Skeletal muscle tissue (tissue), 3 donors: ENCODE measurements at regions not wholly inside any gene's neighbourhood (a gene's known extent, or its start where the extent isn't known, plus 50 kb on each side); places are given as distances from the start of the nearest gene placed in this dataset.
"Not testable (repeated sequence)": the region's sequence is repeated elsewhere in the genome, so short reads cannot be mapped to it uniquely, and the experiment has no call there.

Experiments used
- H3K27ac ChIP-seq: one replicate; pipeline ENCODE4 v1.7.0; 2013; ENCODE audit warnings: mild to moderate bottlenecking, low read depth, low read length, inconsistent platforms
- H3K27me3 ChIP-seq, 3 donors: one replicate each; pipeline ENCODE4 v1.7.0; 2013; ENCODE audit warnings: low read length in 3 of 3; ENCODE audit not compliant: control insufficient read depth in 3 of 3, insufficient read depth in 3 of 3
- H3K36me3 ChIP-seq, 3 donors: one replicate each; pipeline ENCODE4 v1.7.0; 2013; ENCODE audit warnings: low read length in 3 of 3; ENCODE audit not compliant: control insufficient read depth in 3 of 3, insufficient read depth in 3 of 3
- H3K4me1 ChIP-seq, 3 donors: one replicate each; pipeline ENCODE4 v1.7.0; 2013; ENCODE audit warnings: low read length in 3 of 3, mild to moderate bottlenecking in 3 of 3; ENCODE audit not compliant: control insufficient read depth in 3 of 3, insufficient read depth in 3 of 3
- H3K4me3 ChIP-seq, 3 donors: one replicate each; pipeline ENCODE4 v1.7.0; 2013; ENCODE audit warnings: low read length in 3 of 3
- H3K9ac ChIP-seq, 3 donors: one replicate each; pipeline ENCODE4 v1.7.0; 2013; ENCODE audit warnings: low read length in 3 of 3, mild to moderate bottlenecking in 3 of 3, moderate library complexity in 2 of 3, low read depth in 1 of 3
- H3K9me3 ChIP-seq, 3 donors: one replicate each; pipeline ENCODE4 v1.7.0; 2013; ENCODE audit warnings: low read length in 3 of 3; ENCODE audit not compliant: control insufficient read depth in 3 of 3
- donor health status: Osteomylitis.

GRCh38 chr5:36492984-36493654 is 113.3 kb upstream of the SLC1A3 start:
- Histone ChIP-seq H3K27me3 (peaks cover 0 to 3% (median 0%) of the 10 kb centered on the region in 3 donors), H3K9ac (no peak overlapping the region), H3K9me3 (no peaks in the 10 kb centered on the region), H3K4me3 (no peak overlapping the region), H3K27ac (no peak overlapping the region), H3K36me3 (no peaks in the 10 kb centered on the region), H3K4me1 (no peaks in the 10 kb centered on the region)

GRCh38 chr5:36494028-36494427 is 112.4 kb upstream of the SLC1A3 start:
- Histone ChIP-seq H3K4me3 (no peak overlapping the region), H3K27ac (no peak overlapping the region), H3K36me3 (no peaks in the 10 kb centered on the region), H3K27me3 (peaks cover 0 to 3% (median 0%) of the 10 kb centered on the region in 3 donors), H3K9ac (no peak overlapping the region), H3K9me3 (no peaks in the 10 kb centered on the region), H3K4me1 (no peaks in the 10 kb centered on the region)

GRCh38 chr5:36494841-36495601 is 111.4 kb upstream of the SLC1A3 start:
- H3K4me3 ChIP-seq, result no peak overlapping the region
- no peaks in the 10 kb centered on the region for H3K36me3 ChIP-seq
- H3K9me3 ChIP-seq, result no peaks in the 10 kb centered on the region
- no peak overlapping the region for H3K9ac ChIP-seq
- peaks cover 0 to 3% (median 0%) of the 10 kb centered on the region in 3 donors for H3K27me3 ChIP-seq
- no peak overlapping the region for H3K27ac ChIP-seq
- H3K4me1 ChIP-seq, result no peaks in the 10 kb centered on the region

GRCh38 chr5:36495611-36496010 is 110.8 kb upstream of the SLC1A3 start:
- Histone ChIP-seq H3K4me3 (no peak overlapping the region), H3K27ac (no peak overlapping the region), H3K4me1 (no peaks in the 10 kb centered on the region), H3K27me3 (peaks cover 0 to 3% (median 0%) of the 10 kb centered on the region in 3 donors), H3K9ac (no peak overlapping the region), H3K36me3 (no peaks in the 10 kb centered on the region), H3K9me3 (no peaks in the 10 kb centered on the region)

- no peak overlapping the region for H3K27ac ChIP-seq
- no peak overlapping the region for H3K4me3 ChIP-seq
- no peaks in the 10 kb centered on the region for H3K9me3 ChIP-seq
- no peak overlapping the region for H3K9ac ChIP-seq
- H3K36me3 ChIP-seq, result no peaks in the 10 kb centered on the region
- peaks cover 0 to 3% (median 0%) of the 10 kb centered on the region in 3 donors for H3K27me3 ChIP-seq
- H3K4me1 ChIP-seq, result no peaks in the 10 kb centered on the region
Measured at GRCh38 chr5:36496471-36496870, 109.9 kb upstream of the SLC1A3 start.

GRCh38 chr5:36502608-36503007 is 103.8 kb upstream of the SLC1A3 start:
- H3K9ac ChIP-seq, result no peak overlapping the region

GRCh38 chr5:36505021-36505420 is 101.4 kb upstream of the SLC1A3 start:
- H3K9me3 ChIP-seq, result no peaks in the 10 kb centered on the region
- H3K9ac ChIP-seq, result no peak overlapping the region
- H3K27ac ChIP-seq, result no peak overlapping the region
- no peaks in the 10 kb centered on the region for H3K27me3 ChIP-seq
- H3K36me3 ChIP-seq, result no peaks in the 10 kb centered on the region
- H3K4me3 ChIP-seq, result no peak overlapping the region
- peaks cover 0 to 4% (median 0%) of the 10 kb centered on the region in 3 donors for H3K4me1 ChIP-seq

More at GRCh38 chr5:36502608-36503007, 103.8 kb upstream of the SLC1A3 start:
- Histone ChIP-seq H3K4me1 (peaks cover 0 to 4% (median 0%) of the 10 kb centered on the region in 3 donors), H3K4me3 (no peak overlapping the region), H3K9me3 (no peaks in the 10 kb centered on the region), H3K36me3 (no peaks in the 10 kb centered on the region), H3K27me3 (no peaks in the 10 kb centered on the region), H3K27ac (no peak overlapping the region)

- no peak overlapping the region for H3K4me3 ChIP-seq
Measured at GRCh38 chr5:36507332-36507952, 99.0 kb upstream of the SLC1A3 start.

GRCh38 chr5:36508331-36508730 is 98.1 kb upstream of the SLC1A3 start:
- H3K9ac ChIP-seq, H3K27me3 ChIP-seq, H3K4me3 ChIP-seq, H3K27ac ChIP-seq, H3K36me3 ChIP-seq, H3K9me3 ChIP-seq, H3K4me1 ChIP-seq: not testable (repeated sequence)

More at GRCh38 chr5:36507332-36507952, 99.0 kb upstream of the SLC1A3 start:
- H3K9me3 ChIP-seq, result no peaks in the 10 kb centered on the region
- no peak overlapping the region for H3K27ac ChIP-seq
- peaks cover 0 to 4% (median 0%) of the 10 kb centered on the region in 3 donors for H3K4me1 ChIP-seq
- no peaks in the 10 kb centered on the region for H3K36me3 ChIP-seq
- H3K27me3 ChIP-seq, result no peaks in the 10 kb centered on the region
- H3K9ac ChIP-seq, result no peak overlapping the region

GRCh38 chr5:36513647-36514046 is 92.8 kb upstream of the SLC1A3 start:
- H3K27ac ChIP-seq, H3K4me1 ChIP-seq, H3K9ac ChIP-seq, H3K36me3 ChIP-seq, H3K27me3 ChIP-seq, H3K4me3 ChIP-seq, H3K9me3 ChIP-seq: not testable (repeated sequence)
